OCI-LY7 (cell line): ENCODE measurements at regions not wholly inside any gene's neighbourhood (a gene's known extent, or its start where the extent isn't known, plus 50 kb on each side); places are given as distances from the start of the nearest gene placed in this dataset.

ENCODE experiments used
- CTCF ChIP-seq: fragments of 200-600 bp; sonication (generic); conservative IDR thresholded peaks from 2 replicates; pipeline ENCODE4 v1.5.1; 2014; ENCODE audit warnings: mild to moderate bottlenecking, antibody characterized with exemption, low read length, moderate library complexity, mixed read lengths
- EZH2phosphoT487 ChIP-seq: fragments of 200-600 bp; sonication (generic); IDR thresholded peaks from 2 replicates; pipeline ENCODE4 v1.6.1; 2018; ENCODE audit warnings: low read depth, borderline replicate concordance, mild to moderate bottlenecking, mixed run types, antibody characterized with exemption, low read length, moderate library complexity, mixed read lengths

- TF ChIP-seq CTCF: no peak
- no peak for TF ChIP-seq EZH2phosphoT487
Measured at GRCh38 chr2:239570216-239570925, 169.6 kb upstream of the HDAC4 start.
